Stimulated activated CD8-positive, alpha-beta memory T cell treated with anti-CD3 and anti-CD28 coated beads, Interleukin-7, amount 100 ng/mL, for 4 hours (primary cell): ENCODE measurements at regions not wholly inside any gene's neighbourhood (a gene's known extent, or its start where the extent isn't known, plus 50 kb on each side); places are given as distances from the start of the nearest gene placed in this dataset.
"Not testable (repeated sequence)": the region's sequence is repeated elsewhere in the genome, so short reads cannot be mapped to it uniquely, and the experiment has no call there.

Experiments used
- DNase-seq, 2 donors: peaks; one replicate each; pipeline ENCODE4 v3.0.0-alpha.2; 2020; ENCODE audit warnings: low read depth in 2 of 2

- DNase-seq = no peak
Measured at GRCh38 chr7:36037121-36037662, 115.9 kb upstream of the EEPD1 start.

GRCh38 chr7:36038063-36038721 is 114.9 kb upstream of the EEPD1 start:
- DNase-seq = no peak

- DNase-seq = no peak
Measured at GRCh38 chr7:36039243-36039642, 113.8 kb upstream of the EEPD1 start.

GRCh38 chr7:36039671-36040070 is 113.4 kb upstream of the EEPD1 start:
- DNase-seq = no peak

- DNase-seq = no peak
Measured at GRCh38 chr7:36040679-36041078, 112.4 kb upstream of the EEPD1 start.

GRCh38 chr7:36044101-36044892 is 108.8 kb upstream of the EEPD1 start:
- no peak for DNase-seq

- DNase-seq = no peak
Measured at GRCh38 chr7:36045326-36045725, 107.7 kb upstream of the EEPD1 start.

GRCh38 chr7:36045830-36046341 is 107.2 kb upstream of the EEPD1 start:
- DNase-seq = no peak

- DNase-seq = no peak
Measured at GRCh38 chr7:36047091-36047658, 105.9 kb upstream of the EEPD1 start.

GRCh38 chr7:36048141-36048901 is 104.7 kb upstream of the EEPD1 start:
- DNase-seq = no peak

GRCh38 chr7:36048902-36049240 is 104.2 kb upstream of the EEPD1 start:
- DNase-seq = no peak

- DNase-seq = no peak
Measured at GRCh38 chr7:36051501-36051900, 101.6 kb upstream of the EEPD1 start.

- no peak for DNase-seq
Measured at GRCh38 chr7:36053589-36053988, 99.5 kb upstream of the EEPD1 start.

GRCh38 chr7:36054637-36055036 is 98.4 kb upstream of the EEPD1 start:
- DNase-seq = no peak

GRCh38 chr7:36055207-36055606 is 97.8 kb upstream of the EEPD1 start:
- DNase-seq = no peak

- no peak for DNase-seq
Measured at GRCh38 chr7:36057323-36057722, 95.7 kb upstream of the EEPD1 start.

GRCh38 chr7:36058020-36058592 is 94.9 kb upstream of the EEPD1 start:
- no peak for DNase-seq

GRCh38 chr7:36060388-36060787 is 92.7 kb upstream of the EEPD1 start:
- not testable (repeated sequence) for DNase-seq

GRCh38 chr7:36062154-36062815 is 90.8 kb upstream of the EEPD1 start:
- no peak for DNase-seq

GRCh38 chr7:36064676-36065075 is 88.4 kb upstream of the EEPD1 start:
- no peak for DNase-seq
